ENCODE measurements at regions not wholly inside any gene's neighbourhood (a gene's known extent, or its start where the extent isn't known, plus 50 kb on each side); places are given as distances from the start of the nearest gene placed in this dataset.
"Not testable (repeated sequence)": the region's sequence is repeated elsewhere in the genome, so short reads cannot be mapped to it uniquely, and the experiment has no call there.

DNA sequence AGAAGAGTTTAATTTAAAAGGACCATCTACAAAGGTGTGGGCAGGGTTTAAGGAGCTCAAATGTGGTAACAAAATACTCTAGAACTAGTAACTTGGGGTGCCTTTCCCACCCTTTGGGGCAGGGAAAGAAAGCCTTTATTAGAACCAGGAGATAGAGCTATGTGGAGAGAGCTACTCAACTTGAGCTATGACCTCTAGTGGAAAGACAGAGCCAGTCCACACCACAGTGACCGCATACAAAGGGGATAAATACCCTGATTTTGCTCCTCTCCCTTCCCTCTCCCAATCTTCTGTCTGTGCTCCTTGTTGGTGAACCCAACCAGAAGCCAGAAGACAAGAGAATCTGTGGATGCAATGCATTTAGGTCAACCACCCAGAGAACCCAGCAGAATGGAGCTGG, 54.4 kb upstream of the JAK1 start:
- peak; percentile 51 for DNase-seq (ENCODE audit: low read depth)

DNA sequence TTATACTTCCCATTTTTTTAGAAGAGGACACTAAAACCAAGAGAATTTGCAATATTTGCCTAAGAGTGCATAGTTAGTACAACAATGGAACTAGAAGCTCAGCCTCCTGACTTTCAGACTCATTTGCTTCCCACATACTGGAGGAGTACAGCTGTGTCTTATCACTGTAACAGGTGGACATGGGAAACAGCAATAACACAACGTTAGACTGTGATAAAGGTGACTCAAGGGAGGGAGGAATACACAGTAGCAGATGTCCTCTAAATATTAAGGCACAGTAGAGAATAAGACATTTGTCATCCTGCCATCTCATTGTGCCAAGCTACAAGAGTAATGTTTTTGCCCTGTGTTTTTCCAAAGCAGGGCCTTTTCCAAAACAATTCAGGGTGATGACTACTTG, 55.4 kb upstream of the JAK1 start:
- DNase-seq (ENCODE audit: low read depth) = no peak

DNA sequence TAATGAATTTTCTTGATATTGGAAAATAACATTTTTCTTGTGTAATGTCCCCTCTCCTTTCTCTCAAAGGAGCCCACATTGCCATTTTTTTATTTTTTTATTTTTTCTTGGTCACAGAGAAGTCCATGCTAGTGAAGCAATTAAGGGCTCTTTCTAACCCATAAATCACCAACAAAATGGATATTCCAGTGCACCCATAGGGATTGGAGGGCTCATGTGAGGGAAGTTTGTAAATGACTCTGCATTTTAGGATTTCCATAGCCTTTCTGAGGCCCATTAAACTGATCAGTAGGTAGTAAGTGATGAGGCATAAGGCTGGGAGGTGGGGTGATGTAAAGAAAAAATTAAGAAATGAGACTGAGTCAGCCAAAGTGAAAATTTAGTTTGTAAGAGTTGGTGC, 55.9 kb upstream of the JAK1 start:
- DNase-seq (ENCODE audit: low read depth) = no peak

DNA sequence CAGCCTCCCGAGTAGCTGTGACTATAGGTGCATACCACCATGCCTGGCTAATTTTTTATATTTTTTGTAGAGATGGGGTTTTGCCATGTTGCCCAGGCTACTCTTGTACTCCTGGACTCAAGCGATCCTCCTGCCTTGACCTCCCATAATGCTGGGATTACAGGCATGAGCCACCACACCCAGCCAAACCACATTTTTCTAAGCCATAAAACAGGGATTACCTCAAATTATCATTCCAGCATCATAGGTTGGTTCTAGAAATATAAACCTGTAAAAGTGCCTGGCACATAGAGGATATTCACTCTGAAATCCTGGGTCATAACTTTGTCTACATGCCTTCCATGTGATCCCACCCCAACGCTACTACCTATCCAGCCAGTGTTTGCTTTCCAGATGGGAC, 59.4 kb upstream of the JAK1 start:
- no peak for DNase-seq (ENCODE audit: low read depth)

DNA sequence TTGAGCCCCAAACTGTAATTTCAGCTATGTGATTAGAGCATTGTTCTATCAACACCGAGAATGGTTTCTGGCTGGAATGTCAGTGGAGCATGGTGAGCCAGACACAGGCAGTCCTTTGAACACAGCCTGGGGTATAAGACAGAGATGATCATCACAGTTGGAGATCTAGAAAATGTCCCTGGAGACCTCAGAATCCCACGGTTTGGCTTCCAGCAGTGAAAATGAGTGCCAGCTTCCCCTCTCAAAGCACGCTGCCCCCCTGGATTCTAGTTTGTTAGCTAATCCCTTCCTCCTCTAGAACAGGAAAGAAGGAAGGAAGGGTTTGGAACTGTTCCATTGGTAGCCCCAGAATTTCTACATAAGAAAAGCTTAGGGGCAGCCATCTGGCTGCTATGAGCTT, 59.9 kb upstream of the JAK1 start:
- no peak for DNase-seq (ENCODE audit: low read depth)

DNA sequence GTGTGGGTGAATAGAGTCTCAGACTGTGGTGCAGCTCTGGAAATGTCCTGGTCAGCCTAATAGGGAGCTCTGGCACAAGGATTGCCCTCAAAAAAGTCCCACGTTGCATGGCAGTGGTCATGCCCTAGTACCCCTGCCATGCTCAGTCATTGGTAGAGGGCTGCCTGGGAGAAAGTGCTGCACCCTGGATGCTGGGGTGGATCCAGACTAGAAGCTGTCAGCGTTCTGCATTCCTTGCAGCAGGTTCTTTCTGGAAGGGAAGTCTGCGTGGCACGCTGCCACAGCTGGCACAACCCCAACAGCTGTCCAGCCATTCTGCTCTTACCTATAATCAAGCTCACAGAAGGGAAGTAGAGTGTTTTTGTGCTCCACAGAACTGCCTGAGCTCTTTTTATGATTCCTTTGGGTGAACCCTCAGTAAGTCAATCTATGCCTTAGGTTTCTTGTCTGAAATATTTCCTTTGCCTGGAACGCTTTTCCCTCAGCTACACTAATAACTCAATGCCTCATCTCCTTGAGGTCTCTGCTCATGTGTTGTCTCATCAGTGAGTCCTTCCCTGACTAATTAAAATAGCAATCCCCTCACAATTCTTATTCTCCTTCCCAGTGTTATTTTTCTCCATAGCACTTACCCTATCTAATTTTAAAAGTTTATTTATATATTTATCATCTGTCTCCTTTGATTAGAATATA, 61.5 kb upstream of the JAK1 start:
- DNase-seq (ENCODE audit: low read depth) = no peak

DNA sequence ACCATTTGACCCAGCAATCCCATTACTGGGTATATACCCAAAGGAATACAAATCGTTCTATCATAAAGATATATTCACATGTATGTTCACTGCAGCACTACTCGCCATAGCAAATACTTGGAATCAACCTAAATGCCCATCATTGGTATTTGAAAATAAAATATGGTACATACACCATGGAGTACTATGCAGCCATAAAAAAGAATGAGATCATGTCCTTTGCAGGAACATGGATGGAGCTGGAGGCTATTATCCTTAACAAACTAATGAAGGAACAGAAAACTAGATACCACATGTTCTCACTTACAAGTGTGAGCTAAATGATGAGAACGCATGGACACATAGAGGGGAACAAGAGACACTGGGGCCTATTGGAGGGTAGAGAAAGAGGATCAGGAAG, 63.1 kb upstream of the JAK1 start:
- DNase-seq (ENCODE audit: low read depth) = not testable (repeated sequence)

DNA sequence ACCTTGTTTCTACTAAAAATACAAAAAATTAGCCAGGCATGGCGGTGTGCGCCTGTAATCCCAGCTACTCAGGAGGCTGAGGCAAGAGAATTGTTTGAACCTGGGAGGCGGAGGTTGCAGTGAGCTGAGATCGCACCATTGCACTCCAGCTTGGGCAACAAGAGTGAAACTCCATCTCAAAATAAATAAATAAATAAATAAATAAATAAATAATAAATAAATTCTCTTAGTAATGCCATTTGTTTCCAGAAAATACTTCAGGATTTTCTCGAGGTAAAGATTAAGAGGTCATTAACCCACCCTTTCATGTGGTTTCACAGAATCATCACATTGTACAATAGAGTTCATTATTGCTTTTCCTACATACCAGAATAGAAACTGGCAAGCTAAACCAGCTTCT, 68.5 kb upstream of the JAK1 start:
- not testable (repeated sequence) for DNase-seq (ENCODE audit: low read depth)

DNA sequence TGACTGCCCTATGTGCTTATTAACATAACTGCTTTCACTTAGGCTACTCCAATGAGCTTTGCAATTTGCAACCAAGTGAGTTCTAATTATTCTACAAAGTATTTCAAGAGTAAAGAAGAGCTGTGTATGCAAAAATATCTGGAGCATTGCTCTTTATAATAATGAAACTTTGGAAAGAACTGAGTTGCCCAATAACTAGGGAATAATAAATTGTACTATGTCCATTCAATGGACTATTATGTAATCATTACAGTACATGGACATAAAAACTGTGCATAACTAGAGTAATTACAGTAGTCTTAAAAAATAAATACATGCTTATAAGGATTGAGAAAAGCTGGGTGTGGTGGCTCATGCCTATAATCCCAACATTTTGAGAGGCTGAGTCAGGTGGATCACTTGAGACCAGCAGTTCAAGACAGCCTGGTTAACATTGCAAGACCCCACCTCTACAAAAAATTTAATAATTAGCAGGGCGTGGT, 70.3 kb upstream of the JAK1 start:
- no peak for DNase-seq (ENCODE audit: low read depth)

DNA sequence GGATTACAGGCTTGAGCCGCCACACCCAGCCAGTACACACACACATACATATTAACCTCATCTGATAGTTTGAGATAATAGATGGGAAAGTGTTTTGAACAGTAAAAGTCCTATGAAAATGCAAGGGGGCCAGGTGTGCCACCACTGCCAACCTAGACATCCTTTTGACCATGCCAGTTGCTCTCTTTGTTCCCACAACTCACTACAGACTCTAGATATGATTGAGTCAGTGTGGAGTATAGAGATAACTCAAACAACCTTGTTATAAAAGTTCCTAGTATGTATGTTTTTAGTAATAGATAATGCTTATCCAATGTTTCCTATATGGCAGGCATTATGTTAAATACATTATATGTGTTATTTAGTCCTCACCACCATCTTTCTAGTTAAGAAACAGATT, 72.7 kb upstream of the JAK1 start:
- DNase-seq (ENCODE audit: low read depth) = no peak

DNA sequence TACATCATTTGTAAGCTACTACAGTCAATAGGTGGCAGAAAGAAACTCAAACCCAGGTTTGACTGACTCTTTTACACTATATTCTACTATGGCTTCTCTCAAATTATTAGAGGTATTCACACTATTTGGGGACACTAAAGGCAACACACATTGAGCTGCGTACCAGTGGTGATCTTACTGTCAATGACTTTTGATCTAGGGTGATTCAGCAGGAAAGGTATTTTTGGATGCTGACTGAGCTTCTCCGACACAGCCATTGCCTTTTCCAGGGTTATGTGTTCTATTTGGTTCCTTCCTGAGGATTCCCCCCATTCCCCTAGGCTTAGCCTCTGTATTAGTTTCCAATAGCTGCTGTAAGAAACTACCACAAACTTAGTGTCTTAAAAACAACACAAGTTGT, 73.2 kb upstream of the JAK1 start:
- no peak for DNase-seq (ENCODE audit: low read depth)

DNA sequence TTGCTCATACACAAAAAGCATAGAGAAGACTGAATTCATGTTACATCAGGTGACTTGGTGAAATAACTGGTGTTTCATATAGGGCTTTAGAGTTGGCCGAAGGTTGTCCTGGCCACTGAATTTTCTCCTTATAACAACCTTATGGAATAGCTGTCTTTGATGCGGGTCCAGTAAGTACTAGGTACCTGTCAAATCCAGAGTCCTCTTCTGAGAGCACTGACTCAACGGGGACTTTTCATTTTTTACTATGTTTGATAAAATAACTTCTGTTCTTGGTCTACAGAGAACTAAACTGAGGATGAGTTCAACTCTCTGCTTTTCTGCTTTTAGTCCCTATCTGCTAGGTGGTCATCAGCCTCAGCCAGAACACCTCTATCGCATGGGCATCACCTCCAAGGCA, 76.1 kb upstream of the JAK1 start:
- no peak for DNase-seq (ENCODE audit: low read depth)

DNA sequence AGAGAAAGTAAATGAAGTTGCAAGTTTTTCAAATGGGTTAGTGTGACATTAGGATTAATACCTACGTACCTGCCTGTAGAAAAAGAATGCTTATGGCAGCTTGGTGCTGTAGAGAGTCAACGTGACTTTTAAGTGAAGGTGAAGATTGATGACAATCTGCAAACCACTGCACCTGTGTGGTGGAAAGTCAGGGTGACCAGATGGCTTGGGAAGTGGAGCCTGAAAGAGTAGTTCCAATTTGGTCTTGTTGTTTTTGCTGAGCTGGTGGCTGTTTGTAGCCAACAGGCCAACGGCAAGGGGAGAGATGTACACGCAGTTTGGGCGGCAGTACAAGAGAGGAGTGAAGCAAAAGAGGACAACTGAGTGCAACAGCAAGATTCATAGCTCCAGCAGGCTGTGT, 78.1 kb upstream of the JAK1 start:
- DNase-seq (ENCODE audit: low read depth) = no peak

DNA sequence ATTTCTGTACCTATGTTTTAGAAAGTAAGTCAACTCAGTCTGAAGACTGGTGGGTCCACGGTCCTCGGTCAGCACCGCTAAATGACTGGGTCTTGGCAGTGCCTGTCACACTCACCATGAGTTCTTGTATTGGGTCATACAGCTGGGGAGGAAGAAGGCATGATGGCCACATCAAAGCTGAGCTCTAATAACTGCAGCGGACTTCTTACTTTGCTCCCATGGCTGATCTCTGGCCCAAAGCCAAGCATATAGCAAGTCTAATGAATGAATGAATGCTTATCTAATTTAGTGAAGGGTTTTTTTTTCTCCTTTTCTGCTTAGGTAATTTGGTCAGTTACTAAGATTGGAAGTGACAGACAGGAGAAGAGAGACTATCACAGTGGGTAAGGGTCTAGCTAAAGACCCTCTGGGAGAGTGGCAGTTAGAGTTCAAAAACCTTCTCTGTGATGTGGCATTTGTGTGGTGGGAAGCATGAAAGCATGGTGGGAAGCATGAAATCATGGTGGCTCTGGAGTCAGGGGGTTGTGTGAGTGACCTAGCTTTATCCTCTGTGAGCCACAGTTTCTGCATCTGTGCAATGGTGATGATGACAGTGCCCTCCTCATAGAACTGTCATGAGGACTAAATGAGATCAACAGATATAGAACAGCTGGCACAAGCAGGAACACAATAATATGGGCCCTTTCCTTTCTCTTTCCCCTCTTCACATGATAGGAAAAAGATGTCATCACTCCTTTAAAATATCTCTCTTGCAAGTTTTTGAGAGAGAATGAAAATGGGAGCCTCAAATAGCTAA, 78.9 kb upstream of the JAK1 start:
- no peak for DNase-seq (ENCODE audit: low read depth)

DNA sequence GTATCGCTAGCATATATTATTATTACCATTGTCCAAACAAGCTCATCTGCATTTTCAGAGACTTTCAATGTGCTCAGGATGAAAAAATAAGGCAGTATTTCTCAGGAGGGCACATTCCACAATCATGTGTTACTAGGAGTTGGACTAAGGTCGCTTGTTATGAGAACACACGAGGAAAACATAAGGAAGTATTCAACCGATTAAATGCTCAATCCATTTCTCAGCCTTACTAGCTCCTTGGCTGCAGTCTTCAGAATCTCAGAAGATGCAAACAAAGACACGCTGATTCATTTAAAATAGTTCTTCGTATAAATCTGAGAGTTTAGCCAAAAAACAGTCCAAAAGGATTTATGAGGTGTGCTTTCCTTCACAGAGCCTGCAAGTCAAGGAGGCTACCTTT, 82.0 kb upstream of the JAK1 start:
- DNase-seq (ENCODE audit: low read depth) = no peak

DNA sequence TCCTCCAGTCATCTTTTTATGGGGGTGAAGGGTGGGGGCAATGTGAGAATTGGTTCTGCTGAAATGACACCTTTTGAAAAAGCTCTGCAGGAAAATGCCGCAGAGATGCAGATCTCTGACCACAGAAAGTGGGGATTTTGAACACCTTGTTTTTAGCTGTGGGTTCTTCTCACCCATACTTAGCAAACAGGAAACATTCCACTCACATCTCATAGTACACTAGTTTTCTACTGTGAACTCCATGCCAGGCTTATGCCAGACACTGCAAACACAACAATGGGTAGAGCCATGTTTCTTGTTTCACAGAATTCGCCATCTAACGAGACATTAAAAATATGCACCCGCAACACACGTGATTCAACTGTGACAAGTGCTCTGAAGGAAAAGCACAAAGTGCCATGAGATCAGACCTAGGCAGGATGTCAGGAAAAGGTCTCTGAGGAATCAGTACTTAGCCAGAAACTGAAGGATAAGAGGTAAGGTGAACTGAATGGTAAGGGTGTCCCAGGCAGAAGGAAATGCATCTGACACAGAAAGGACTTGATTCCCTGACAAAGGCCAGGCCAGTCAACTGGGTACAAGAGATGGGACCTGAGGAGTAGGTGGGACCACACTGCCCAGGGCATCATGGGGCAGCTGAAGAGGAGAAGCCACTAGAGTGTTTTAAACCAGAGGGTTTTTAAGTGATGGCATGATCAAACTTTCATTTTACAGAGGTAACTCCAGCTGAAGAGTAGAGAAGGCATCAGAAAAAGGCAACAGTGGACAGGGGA, 83.8 kb upstream of the JAK1 start:
- no peak for DNase-seq (ENCODE audit: low read depth)

DNA sequence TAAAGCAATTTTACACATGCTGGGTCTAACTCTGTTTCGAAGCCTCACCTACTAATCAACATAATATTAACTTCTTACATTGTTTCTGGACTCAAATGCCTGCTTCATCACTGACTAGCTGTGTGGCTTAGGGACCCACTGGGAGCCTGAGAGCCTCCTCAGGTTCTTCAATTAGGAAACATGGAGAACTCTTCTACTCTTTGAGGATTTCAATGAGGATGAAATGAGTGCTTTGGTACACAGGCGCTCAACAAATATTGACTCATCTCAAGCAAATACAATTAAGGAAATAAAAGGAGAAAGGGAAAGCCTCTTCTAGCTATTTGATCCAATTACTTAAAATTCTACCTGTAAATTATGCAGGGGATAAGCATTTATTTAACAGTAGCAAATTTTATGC, 84.4 kb upstream of the JAK1 start:
- DNase-seq (ENCODE audit: low read depth) = no peak

DNA sequence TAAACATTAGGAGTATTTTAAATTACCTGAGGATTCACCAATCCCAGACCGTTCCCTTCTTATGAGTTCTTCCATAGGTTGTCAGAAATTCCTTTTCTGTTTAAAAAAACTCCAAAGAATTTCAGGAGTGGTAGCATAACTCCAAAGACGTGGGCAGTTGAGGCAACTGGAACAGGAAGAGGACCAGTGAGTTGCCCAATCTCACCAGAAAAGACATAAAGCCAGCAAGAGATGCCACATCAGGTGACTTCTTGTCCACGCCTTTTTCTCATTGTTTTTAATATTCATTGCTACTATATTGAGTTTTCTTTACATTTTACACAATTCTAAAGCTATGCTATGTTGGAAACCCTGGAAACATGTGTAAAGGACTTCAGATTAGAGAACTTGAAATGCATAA, 88.1 kb upstream of the JAK1 start:
- DNase-seq (ENCODE audit: low read depth) = no peak

DNA sequence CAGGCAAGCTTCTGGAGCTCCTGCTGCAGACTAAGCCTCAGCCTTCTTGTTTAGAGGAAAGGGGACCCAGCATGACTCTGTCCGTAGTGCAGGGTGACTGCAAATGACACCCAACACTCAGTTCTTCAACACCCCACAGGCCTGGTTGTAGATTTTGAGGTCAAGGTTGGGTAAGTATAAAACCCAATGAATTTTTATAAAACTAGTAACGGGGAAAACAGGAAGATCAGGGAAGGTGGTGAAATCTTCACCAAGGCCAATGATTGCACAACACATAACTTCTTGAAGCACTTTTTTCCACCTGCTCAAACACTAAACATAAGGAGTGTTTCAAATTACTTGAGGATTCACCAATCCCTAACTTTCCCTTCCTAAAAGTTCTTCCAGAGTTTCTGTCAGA, 89.4 kb upstream of the JAK1 start:
- DNase-seq (ENCODE audit: low read depth) = no peak

DNA sequence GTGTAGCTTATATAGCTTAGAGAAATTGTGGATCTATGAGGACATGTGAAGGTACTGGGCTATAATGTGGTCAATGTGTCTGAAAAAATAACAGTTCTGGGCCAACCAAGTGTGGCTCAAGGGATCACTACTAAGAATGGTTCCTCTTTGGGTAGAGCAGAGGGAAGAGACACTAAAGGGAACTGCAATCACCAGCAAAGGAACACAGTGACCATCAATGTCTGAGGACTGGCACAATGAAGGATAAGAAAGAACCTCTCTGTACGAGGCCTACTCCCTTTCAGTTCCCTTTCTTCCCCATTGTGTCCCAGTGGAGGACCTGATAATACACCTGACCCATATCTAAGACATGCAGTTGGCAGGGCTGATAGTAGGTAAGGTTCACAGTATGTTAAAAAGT, 89.9 kb upstream of the JAK1 start:
- no peak for DNase-seq (ENCODE audit: low read depth)

DNA sequence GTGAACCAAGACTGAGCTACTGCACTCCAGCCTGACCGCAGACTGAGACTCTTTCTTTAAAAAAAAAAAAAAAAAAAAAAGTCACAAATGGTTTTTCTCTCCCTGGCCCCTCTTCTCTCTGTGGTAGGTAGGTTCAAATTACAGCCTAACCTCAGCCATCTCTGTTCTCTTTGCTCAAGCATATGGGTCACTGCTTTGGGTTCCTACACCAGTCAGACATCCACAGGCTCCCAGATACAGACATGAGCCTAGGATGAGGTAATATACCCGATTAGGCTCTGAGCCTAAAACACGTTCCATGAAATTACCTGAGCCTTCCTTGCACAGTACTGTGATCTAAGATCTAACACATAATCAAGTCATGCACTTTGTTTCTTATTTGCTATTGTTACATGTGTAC, 90.5 kb upstream of the JAK1 start:
- no peak for DNase-seq (ENCODE audit: low read depth)

DNA sequence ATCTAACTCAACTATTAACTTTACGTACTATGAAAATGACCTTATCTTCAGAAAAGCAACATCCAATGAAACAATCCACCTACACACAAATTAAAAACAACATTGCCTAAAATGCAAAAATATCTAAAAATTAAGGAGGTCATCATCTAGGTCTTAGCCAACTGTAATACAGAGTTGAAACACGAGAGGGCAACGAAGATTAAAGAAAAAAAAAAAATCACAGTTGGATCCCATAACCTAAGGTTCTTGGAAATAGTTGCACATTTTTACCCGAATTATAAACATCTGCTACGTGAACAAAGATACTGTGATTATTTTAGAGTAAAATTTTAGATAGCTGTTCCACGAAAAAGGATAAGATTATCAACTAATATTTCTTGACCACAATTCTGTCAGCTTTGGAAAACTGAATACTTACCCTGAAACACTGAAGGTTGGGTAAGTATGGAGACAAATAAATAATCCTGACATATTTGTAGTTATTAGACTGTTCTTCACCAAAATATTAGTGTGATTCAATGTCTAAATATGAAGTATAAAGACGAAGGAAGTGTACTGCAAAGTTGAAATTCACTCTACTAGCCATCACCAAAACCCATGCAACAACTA, 88.0 kb upstream of the AK4 start:
- peak; percentile 64 for DNase-seq (ENCODE audit: low read depth)

DNA sequence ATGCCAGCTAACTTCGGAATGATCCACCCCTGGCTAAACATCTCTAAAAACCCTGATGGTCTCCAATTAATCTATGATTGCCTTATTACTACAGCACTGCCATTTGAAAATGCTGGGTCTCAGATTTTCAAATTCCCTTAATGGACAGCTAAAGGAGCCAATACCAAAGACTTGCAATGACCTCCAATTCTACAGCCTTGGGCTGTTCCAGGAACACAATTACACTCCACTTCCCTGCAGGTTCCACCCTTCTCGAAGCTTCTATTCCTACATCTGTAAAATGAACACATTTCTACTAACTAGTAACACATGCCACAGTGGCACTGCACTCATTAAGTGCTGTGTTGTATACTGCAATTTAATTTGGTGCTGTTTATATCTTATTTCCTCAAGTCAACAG, 85.7 kb upstream of the AK4 start:
- no peak for DNase-seq (ENCODE audit: low read depth)
